Esophagus squamous epithelium (tissue), 4 donors: ENCODE measurements at regions not wholly inside any gene's neighbourhood (a gene's known extent, or its start where the extent isn't known, plus 50 kb on each side); places are given as distances from the start of the nearest gene placed in this dataset.

Experiments used
- CTCF ChIP-seq, 6 experiments: fragments of 450-650 bp in 4 of 6; fragments of 200-600 bp in 2 of 6; sonication (generic) in 2 of 6; IDR thresholded peaks; one replicate each; pipeline ENCODE4 v1.5.1; 2016 to 2019; ENCODE audit warnings: antibody characterized with exemption in 6 of 6, mild to moderate bottlenecking in 4 of 6, moderate library complexity in 4 of 6
- POLR2A ChIP-seq, 4 donors: fragments of 450-650 bp; IDR thresholded peaks; one replicate each; pipeline ENCODE4 v1.6.1; 2017; ENCODE audit warnings: antibody characterized with exemption in 4 of 4, mild to moderate bottlenecking in 4 of 4, moderate library complexity in 3 of 4

- TF ChIP-seq CTCF (IDR thresholded peaks at IDR 0.05) (no peak), POLR2A (IDR thresholded peaks at IDR 0.05) (no peak)
Measured at GRCh38 chr4:79739912-79740311, 331.9 kb upstream of the GK2 start.
